Panc1 (cell line): ENCODE measurements at regions not wholly inside any gene's neighbourhood (a gene's known extent, or its start where the extent isn't known, plus 50 kb on each side); places are given as distances from the start of the nearest gene placed in this dataset.

Experiments
- CTCF ChIP-seq: fragments of 450-650 bp; IDR thresholded peaks from 2 replicates; pipeline ENCODE4 v1.5.1; 2017; ENCODE audit warnings: mild to moderate bottlenecking
- POLR2AphosphoS5 ChIP-seq: IDR thresholded peaks from 2 replicates; pipeline ENCODE4 v1.6.1; 2012; ENCODE audit warnings: mild to moderate bottlenecking, low read depth, low read length, moderate library complexity

- no peak for TF ChIP-seq POLR2AphosphoS5
- TF ChIP-seq CTCF = no peak
Measured at GRCh38 chr7:68862261-68862660, 736.0 kb upstream of the AUTS2 start.
